ENCODE measurements at regions not wholly inside any gene's neighbourhood (a gene's known extent, or its start where the extent isn't known, plus 50 kb on each side); places are given as distances from the start of the nearest gene placed in this dataset.

GRCh38 chr3:72334681-72335457 is 513.4 kb downstream of the SHQ1 start:
- no peak overlapping the region for H3K4me2 ChIP-seq (ENCODE audit: insufficient read depth, insufficient read length, low read length)
- H2AK5ac ChIP-seq (ENCODE audit: insufficient read length, low read length), result no peak overlapping the region
- H3K36me3 Mint-ChIP-seq (ENCODE audit: insufficient read depth in 1 of 3, low read depth in 3 of 3), result no peaks in the 10 kb centered on the region
- no peak overlapping the region for H2BK120ac ChIP-seq (ENCODE audit: low read depth, low read length, poor library complexity, severe bottlenecking)
- no peak overlapping the region for H4K8ac ChIP-seq (replicated peaks; ENCODE audit: insufficient read length, low read depth, low read length)
- no peak overlapping the region for H2BK12ac ChIP-seq (ENCODE audit: insufficient read length, low read depth, low read length)
- H3K4me1 ChIP-seq (ENCODE audit: insufficient read depth, low read length), result peaks cover 3% of the 10 kb centered on the region; the same call in 1 of the 2 replicates
- H3K79me1 ChIP-seq (ENCODE audit: insufficient read depth, low read depth, low read length, poor library complexity, severe bottlenecking), result no peaks in the 10 kb centered on the region
- H3K56ac ChIP-seq (ENCODE audit: insufficient read length, low read depth, low read length), result no peak overlapping the region
- no peak overlapping the region for H3K4me3 Mint-ChIP-seq
- peaks cover 46% of the 10 kb centered on the region for H3K27me3 Mint-ChIP-seq (ENCODE audit: low read depth)
- no peak overlapping the region for H2AFZ ChIP-seq (ENCODE audit: low read length)
- no peaks in the 10 kb centered on the region for H3K9me3 ChIP-seq (ENCODE audit: control insufficient read depth, low read depth, low read length)
- no peaks in the 10 kb centered on the region for H3K9me3 Mint-ChIP-seq
- no peaks in the 10 kb centered on the region for H3K27me3 ChIP-seq (ENCODE audit: insufficient read depth, low read length)
- H3K23ac ChIP-seq (ENCODE audit: insufficient read length, low read depth, low read length), result no peak overlapping the region
- no peak overlapping the region for H3K27ac ChIP-seq (ENCODE audit: insufficient read length, low read depth, low read length)
- no peak for TF ChIP-seq CTCF (conservative IDR thresholded peaks at IDR 0.05)
- DNase-seq, result peak; percentile 69
- H3K23me2 ChIP-seq (ENCODE audit: insufficient read length, low read depth, low read length, poor library complexity, severe bottlenecking), result no peaks in the 10 kb centered on the region
- peaks cover 19 to 22% of the 10 kb centered on the region in 2 experiments for H3K4me1 Mint-ChIP-seq
- H2BK5ac ChIP-seq (ENCODE audit: insufficient read length, low read length), result no peak overlapping the region
- peaks cover 3% of the 10 kb centered on the region for H4K20me1 ChIP-seq (ENCODE audit: control insufficient read depth, insufficient read depth, insufficient read length)
- H2BK15ac ChIP-seq (ENCODE audit: low read depth, low read length), result no peak overlapping the region
- H3K27ac Mint-ChIP-seq, result no peak overlapping the region; a peak in 1 of 7 replicates
- no peak overlapping the region for H3K4ac ChIP-seq (ENCODE audit: low read depth, low read length)
- no peak overlapping the region for H4K5ac ChIP-seq (ENCODE audit: insufficient read length, low read depth, low read length)
- no peak overlapping the region for H4K91ac ChIP-seq (ENCODE audit: insufficient read length, low read depth, low read length)
- WGBS (ENCODE audit: extremely low coverage, insufficient read length, low lambda C conversion rate), result no CpG with 5 or more reads among the region's 14 CpGs
- H3K9ac ChIP-seq (ENCODE audit: extremely low read depth, insufficient read length, low read length), result no peak overlapping the region
- no peak overlapping the region for H3T11ph ChIP-seq (ENCODE audit: low read length)
- H2BK20ac ChIP-seq (ENCODE audit: low read depth, low read length, poor library complexity, severe bottlenecking), result no peak overlapping the region
- no peaks in the 10 kb centered on the region for H3K79me2 ChIP-seq (ENCODE audit: insufficient read depth, low read length)
- no peak overlapping the region for H3K18ac ChIP-seq (ENCODE audit: insufficient read length, low read depth, low read length)
- no peak overlapping the region for H3K14ac ChIP-seq (ENCODE audit: insufficient read depth, low read length)

Measured in H9 (cell line).